SU-DHL-6 (cell line): ENCODE measurements at regions not wholly inside any gene's neighbourhood (a gene's known extent, or its start where the extent isn't known, plus 50 kb on each side); places are given as distances from the start of the nearest gene placed in this dataset.
"Not testable (repeated sequence)": the region's sequence is repeated elsewhere in the genome, so short reads cannot be mapped to it uniquely, and the experiment has no call there.

Experiments
- H2AFZ ChIP-seq: fragments of 200-600 bp; sonication (generic); 2 replicates; pipeline ENCODE4 v1.6.1; 2014; ENCODE audit warnings: low read depth, mild to moderate bottlenecking, moderate library complexity, mixed read lengths, antibody characterized with exemption, low read length; ENCODE audit not compliant: severe bottlenecking
- H3F3A ChIP-seq: fragments of 200-600 bp; shearing (Covaris generic); 2 replicates; pipeline ENCODE4 v1.6.0; 2016; ENCODE audit warnings: antibody characterized with exemption, mild to moderate bottlenecking; ENCODE audit not compliant: insufficient read depth
- H3K27ac ChIP-seq: fragments of 200-600 bp; sonication (generic); 2 replicates; pipeline ENCODE4 v1.5.1; 2016; ENCODE audit warnings: low read depth, mild to moderate bottlenecking, low read length, moderate library complexity, mixed read lengths
- H3K27me3 ChIP-seq: fragments of 200-600 bp; sonication (generic), shearing (Covaris generic); 2 replicates; pipeline ENCODE4 v1.6.0; 2014; ENCODE audit warnings: mild to moderate bottlenecking, low read length
- H3K36me3 ChIP-seq: fragments of 200-600 bp; sonication (generic); 2 replicates; pipeline ENCODE4 v1.6.1; 2014; ENCODE audit warnings: mild to moderate bottlenecking, low read length, mixed read lengths
- H3K4me2 ChIP-seq: fragments of 300-600, 200-600 bp; shearing (Covaris generic), sonication (generic); 2 replicates; pipeline ENCODE4 v1.6.0; 2014; ENCODE audit warnings: low read length, low read depth, mild to moderate bottlenecking; ENCODE audit not compliant: poor library complexity, severe bottlenecking
- H3K4me3 ChIP-seq: fragments of 200-600 bp; sonication (generic); 2 replicates; pipeline ENCODE4 v1.5.1; 2014; ENCODE audit warnings: antibody characterized with exemption, low read length, mild to moderate bottlenecking, mixed read lengths; ENCODE audit not compliant: insufficient read depth, poor library complexity, severe bottlenecking
- H3K79me2 ChIP-seq: fragments of 200-600 bp; sonication (generic); 2 replicates; pipeline ENCODE4 v1.6.1; 2014; ENCODE audit warnings: mild to moderate bottlenecking, low read length, moderate library complexity; ENCODE audit not compliant: insufficient read depth
- H3K9ac ChIP-seq: fragments of 200-600 bp; sonication (generic); 2 replicates; pipeline ENCODE4 v1.7.0; 2014; ENCODE audit warnings: mild to moderate bottlenecking, low read length
- H3K9me2 ChIP-seq: fragments of 200-600 bp; sonication (generic); replicated peaks from 2 replicates; pipeline ENCODE4 v1.6.1; 2014; ENCODE audit warnings: low read length; ENCODE audit not compliant: insufficient read depth
- H3K9me3 ChIP-seq: fragments of 200-600 bp; sonication (generic); 2 replicates; pipeline ENCODE4 v1.6.1; 2014; ENCODE audit warnings: low read length, mixed read lengths; ENCODE audit not compliant: insufficient read depth
- H4K20me1 ChIP-seq: fragments of 200-600 bp; sonication (generic); 2 replicates; pipeline ENCODE4 v1.6.1; 2014; ENCODE audit warnings: low read depth, mild to moderate bottlenecking, antibody characterized with exemption, low read length, moderate library complexity, mixed read lengths
- EZH2phosphoT487 ChIP-seq: fragments of 200-600 bp; sonication (generic), shearing (Covaris generic); conservative IDR thresholded peaks from 2 replicates; pipeline ENCODE4 v1.6.1; 2018; ENCODE audit warnings: mild to moderate bottlenecking, antibody characterized with exemption, low read length, moderate library complexity, mixed read lengths
- TF ChIP-seq, protein P1 (sequence below): fragments of 200-600 bp; sonication (generic); IDR thresholded peaks from one replicate; pipeline ENCODE4 v1.5.1; 2017; ENCODE audit warnings: antibody characterized with exemption, mild to moderate bottlenecking, low read length, moderate library complexity; ENCODE audit not compliant: insufficient read depth, poor library complexity, severe bottlenecking

- Histone ChIP-seq H3K36me3 (no peaks in the 10 kb centered on the region), H3K79me2 (no peaks in the 10 kb centered on the region), H3K27ac (no peak overlapping the region), H3K27me3 (no peaks in the 10 kb centered on the region), H3K4me3 (no peak overlapping the region), H3K9me3 (no peaks in the 10 kb centered on the region), H3F3A (no peaks in the 10 kb centered on the region), H2AFZ (no peak overlapping the region), H3K9me2 (no peaks in the 10 kb centered on the region), H4K20me1 (no peaks in the 10 kb centered on the region), H3K9ac (no peak overlapping the region), H3K4me2 (no peak overlapping the region)
- TF ChIP-seq EZH2phosphoT487: no peak
- TF ChIP-seq, protein P1, sequence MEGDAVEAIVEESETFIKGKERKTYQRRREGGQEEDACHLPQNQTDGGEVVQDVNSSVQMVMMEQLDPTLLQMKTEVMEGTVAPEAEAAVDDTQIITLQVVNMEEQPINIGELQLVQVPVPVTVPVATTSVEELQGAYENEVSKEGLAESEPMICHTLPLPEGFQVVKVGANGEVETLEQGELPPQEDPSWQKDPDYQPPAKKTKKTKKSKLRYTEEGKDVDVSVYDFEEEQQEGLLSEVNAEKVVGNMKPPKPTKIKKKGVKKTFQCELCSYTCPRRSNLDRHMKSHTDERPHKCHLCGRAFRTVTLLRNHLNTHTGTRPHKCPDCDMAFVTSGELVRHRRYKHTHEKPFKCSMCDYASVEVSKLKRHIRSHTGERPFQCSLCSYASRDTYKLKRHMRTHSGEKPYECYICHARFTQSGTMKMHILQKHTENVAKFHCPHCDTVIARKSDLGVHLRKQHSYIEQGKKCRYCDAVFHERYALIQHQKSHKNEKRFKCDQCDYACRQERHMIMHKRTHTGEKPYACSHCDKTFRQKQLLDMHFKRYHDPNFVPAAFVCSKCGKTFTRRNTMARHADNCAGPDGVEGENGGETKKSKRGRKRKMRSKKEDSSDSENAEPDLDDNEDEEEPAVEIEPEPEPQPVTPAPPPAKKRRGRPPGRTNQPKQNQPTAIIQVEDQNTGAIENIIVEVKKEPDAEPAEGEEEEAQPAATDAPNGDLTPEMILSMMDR: no peak
These were observed 129.7 kb downstream of the EPC1 start for GRCh38 chr10:32217216-32217615.

- not testable (repeated sequence) for H3K36me3 ChIP-seq, H3K4me3 ChIP-seq, H2AFZ ChIP-seq, H3K9ac ChIP-seq, H3F3A ChIP-seq, H3K27me3 ChIP-seq, H4K20me1 ChIP-seq, H3K27ac ChIP-seq, H3K9me2 ChIP-seq, H3K4me2 ChIP-seq, H3K9me3 ChIP-seq, H3K79me2 ChIP-seq
These were observed 133.1 kb downstream of the EPC1 start for GRCh38 chr10:32213838-32214237.

GRCh38 chr10:32211046-32211363, 136.0 kb downstream of the EPC1 start:
- no peak for TF ChIP-seq EZH2phosphoT487
- TF ChIP-seq, protein P1: no peak

GRCh38 chr10:32210306-32211045, 136.5 kb downstream of the EPC1 start:
- no peak overlapping the region for H3K4me2 ChIP-seq
- H3K27ac ChIP-seq: no peak overlapping the region

More at GRCh38 chr10:32211046-32211363, 136.0 kb downstream of the EPC1 start:
- no peak overlapping the region for H3K4me2 ChIP-seq
- H3K36me3 ChIP-seq: no peaks in the 10 kb centered on the region
- H2AFZ ChIP-seq: no peak overlapping the region
- no peaks in the 10 kb centered on the region for H3K27me3 ChIP-seq
- H3K27ac ChIP-seq: no peak overlapping the region
- H3F3A ChIP-seq: no peaks in the 10 kb centered on the region
- no peaks in the 10 kb centered on the region for H3K9me2 ChIP-seq
- H4K20me1 ChIP-seq: no peaks in the 10 kb centered on the region
- no peaks in the 10 kb centered on the region for H3K79me2 ChIP-seq
- H3K9ac ChIP-seq: no peak overlapping the region
- no peaks in the 10 kb centered on the region for H3K9me3 ChIP-seq
- no peak overlapping the region for H3K4me3 ChIP-seq

GRCh38 chr10:32208005-32208404, 139.0 kb downstream of the EPC1 start:
- not testable (repeated sequence) for H3K9ac ChIP-seq, H3K9me3 ChIP-seq, H3F3A ChIP-seq, H4K20me1 ChIP-seq, H3K9me2 ChIP-seq, H3K4me3 ChIP-seq, H3K27ac ChIP-seq, H3K36me3 ChIP-seq, H3K27me3 ChIP-seq, H3K4me2 ChIP-seq, H2AFZ ChIP-seq, H3K79me2 ChIP-seq

More at GRCh38 chr10:32210306-32211045, 136.5 kb downstream of the EPC1 start:
- no peak overlapping the region for H3K4me3 ChIP-seq
- H4K20me1 ChIP-seq: no peaks in the 10 kb centered on the region
- no peaks in the 10 kb centered on the region for H3K27me3 ChIP-seq
- no peaks in the 10 kb centered on the region for H3K9me2 ChIP-seq
- no peak overlapping the region for H2AFZ ChIP-seq
- no peak overlapping the region for H3K9ac ChIP-seq
- no peaks in the 10 kb centered on the region for H3K9me3 ChIP-seq
- no peaks in the 10 kb centered on the region for H3K79me2 ChIP-seq
- TF ChIP-seq, protein P1: no peak
- TF ChIP-seq EZH2phosphoT487: no peak
- H3K36me3 ChIP-seq: no peaks in the 10 kb centered on the region
- no peaks in the 10 kb centered on the region for H3F3A ChIP-seq
